SIG-M5 treated with dmso at 0.1 percent for 504 hours (cell line): ENCODE measurements at regions not wholly inside any gene's neighbourhood (a gene's known extent, or its start where the extent isn't known, plus 50 kb on each side); places are given as distances from the start of the nearest gene placed in this dataset.

Experiments used
- DNase-seq: peaks from one replicate; lab custom pipeline; 2025; ENCODE audit not compliant: unreplicated experiment; lab: John Stamatoyannopoulos, UW

GRCh38 chr6:127641905-127642304 is 64.9 kb downstream of the C6orf58 start:
- peak; percentile 31 for DNase-seq
